Peyer's patch (tissue), 4 donors: ENCODE measurements at regions not wholly inside any gene's neighbourhood (a gene's known extent, or its start where the extent isn't known, plus 50 kb on each side); places are given as distances from the start of the nearest gene placed in this dataset.

Experiments used
- CTCF ChIP-seq, 6 experiments: fragments of 450-650 bp in 4 of 6; fragments of 200-600 bp in 2 of 6; sonication (generic) in 1 of 6; IDR thresholded peaks; one replicate each; pipeline ENCODE4 v1.5.1; 2017 to 2019; ENCODE audit warnings: antibody characterized with exemption in 6 of 6, mild to moderate bottlenecking in 3 of 6, moderate library complexity in 1 of 6
- POLR2A ChIP-seq, 2 donors: fragments of 450-650 bp; IDR thresholded peaks; one replicate each; pipeline ENCODE4 v1.5.1; 2017; ENCODE audit warnings: antibody characterized with exemption in 2 of 2, mild to moderate bottlenecking in 2 of 2, moderate library complexity in 2 of 2

GRCh38 chr18:24776019-24776418 is 315.6 kb downstream of the HRH4 start:
- TF ChIP-seq CTCF (IDR thresholded peaks at IDR 0.05) (no peak), POLR2A (IDR thresholded peaks at IDR 0.05) (no peak)
